ENCODE measurements at regions not wholly inside any gene's neighbourhood (a gene's known extent, or its start where the extent isn't known, plus 50 kb on each side); places are given as distances from the start of the nearest gene placed in this dataset.

DNA sequence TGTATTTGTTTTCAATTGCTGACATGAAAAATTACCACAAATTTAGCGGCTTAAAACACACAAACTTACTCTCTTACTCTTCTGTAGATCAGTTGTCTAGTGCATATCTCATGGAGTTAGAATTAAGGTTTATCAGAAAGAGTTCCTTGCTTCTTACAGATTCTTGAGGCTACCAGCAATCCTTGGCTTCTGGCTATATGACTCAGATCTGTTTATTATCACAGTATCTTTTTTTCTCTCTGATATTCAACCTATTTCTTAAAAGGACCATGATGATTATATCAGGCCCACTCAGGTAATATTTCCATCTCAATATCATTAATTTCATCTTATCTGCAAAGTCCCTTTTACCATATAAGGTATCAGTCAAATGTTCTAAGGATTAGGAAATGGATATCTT, 263.5 kb upstream of the BCHE start:
- no peak for TF ChIP-seq CTCF (IDR thresholded peaks at IDR 0.05)
- TF ChIP-seq POLR2A (IDR thresholded peaks at IDR 0.05) = no peak
- no peaks in the 10 kb centered on the region for H3K27me3 ChIP-seq
- ATAC-seq = no peak
- no peak overlapping the region for H3K4me3 ChIP-seq
- H3K27ac ChIP-seq = no peak overlapping the region
- WGBS, 2 donors = 73 to 74% methylated on average over 1 of the region's 1 CpG
- H3K36me3 ChIP-seq (replicated peaks in 1 of 2; ENCODE audit: insufficient read depth in 1 of 2, low read depth in 2 of 2) = no peaks in the 10 kb centered on the region
- no peak for DNase-seq
- no peaks in the 10 kb centered on the region for H3K9me3 ChIP-seq
- intact Hi-C loops (cut with DNase I) = no loop called here
- H3K4me1 ChIP-seq = no peaks in the 10 kb centered on the region

DNA sequence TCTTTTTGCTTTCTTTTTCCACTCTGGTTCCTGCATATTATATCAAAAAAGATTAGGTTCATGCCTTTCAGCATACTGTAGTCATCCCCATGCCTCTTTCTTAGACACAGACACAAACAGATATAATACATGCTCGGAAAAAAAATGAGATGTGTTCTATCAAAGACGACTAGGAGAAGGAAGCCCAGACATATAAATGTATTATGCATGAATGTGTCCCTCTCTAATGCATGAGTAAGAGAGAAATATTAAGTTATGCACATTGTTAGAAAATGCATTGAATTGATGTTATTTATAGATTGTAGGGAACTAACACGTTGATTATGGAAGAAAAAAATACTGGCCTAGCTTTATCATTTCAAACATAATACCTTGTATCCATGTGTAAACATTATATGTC, 252.4 kb upstream of the BCHE start:
- Histone ChIP-seq H3K9me3 (no peaks in the 10 kb centered on the region), H3K4me3 (no peak overlapping the region), H3K36me3 (replicated peaks in 1 of 2; ENCODE audit: insufficient read depth in 1 of 2, low read depth in 2 of 2) (no peaks in the 10 kb centered on the region), H3K27ac (no peak overlapping the region), H3K4me1 (no peaks in the 10 kb centered on the region), H3K27me3 (no peaks in the 10 kb centered on the region)
- TF ChIP-seq CTCF (IDR thresholded peaks at IDR 0.05) = no peak
- no peak for TF ChIP-seq POLR2A (IDR thresholded peaks at IDR 0.05)
- 64 to 67% methylated on average over 3 of the region's 3 CpGs for WGBS, 2 donors
- intact Hi-C loops (cut with DNase I) = no loop called here
- no peak for ATAC-seq
- no peak for DNase-seq

- H3K27me3 ChIP-seq = no peaks in the 10 kb centered on the region
- no peak overlapping the region for H3K27ac ChIP-seq
- intact Hi-C loops (cut with DNase I) = no loop called here
- TF ChIP-seq POLR2A (IDR thresholded peaks at IDR 0.05) (no peak), CTCF (IDR thresholded peaks at IDR 0.05) (no peak)
- DNase-seq (no peak), ATAC-seq (no peak)
- no peaks in the 10 kb centered on the region for H3K4me1 ChIP-seq
- WGBS, 2 donors = 83 to 88% methylated on average over 4 of the region's 4 CpGs
- no peaks in the 10 kb centered on the region for H3K36me3 ChIP-seq (replicated peaks in 1 of 2; ENCODE audit: insufficient read depth in 1 of 2, low read depth in 2 of 2)
- H3K9me3 ChIP-seq = no peaks in the 10 kb centered on the region
- no peak overlapping the region for H3K4me3 ChIP-seq
Observed at GRCh38 chr3:166085164-166085856, 248.1 kb upstream of the BCHE start.

DNA sequence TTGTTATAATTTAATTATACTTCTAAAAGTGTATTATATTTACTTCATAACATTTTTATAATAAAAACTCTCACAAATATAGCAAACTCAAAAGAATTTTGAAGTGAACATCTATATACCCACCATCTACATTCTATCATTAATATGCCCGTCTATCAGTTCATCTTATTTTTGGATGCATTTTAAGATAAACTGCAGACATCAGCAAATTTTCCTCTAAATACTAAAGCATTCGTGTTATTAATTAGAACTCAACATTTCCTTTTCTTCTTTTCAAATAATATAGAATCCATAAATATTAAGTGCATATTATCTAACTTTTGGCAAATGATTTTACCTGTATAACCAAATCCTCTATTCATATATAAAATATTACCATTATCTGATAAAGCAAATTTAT, 242.9 kb upstream of the BCHE start:
- no peaks in the 10 kb centered on the region for H3K9me3 ChIP-seq
- no peak overlapping the region for H3K27ac ChIP-seq
- H3K27me3 ChIP-seq = no peaks in the 10 kb centered on the region
- WGBS, 2 donors = 70 to 77% methylated on average over 2 of the region's 2 CpGs
- DNase-seq = no peak
- H3K4me3 ChIP-seq = no peak overlapping the region
- TF ChIP-seq CTCF (IDR thresholded peaks at IDR 0.05) (no peak), POLR2A (IDR thresholded peaks at IDR 0.05) (no peak)
- intact Hi-C loops (cut with DNase I) = no loop called here
- no peak for ATAC-seq
- H3K36me3 ChIP-seq (replicated peaks in 1 of 2; ENCODE audit: insufficient read depth in 1 of 2, low read depth in 2 of 2) = no peaks in the 10 kb centered on the region
- H3K4me1 ChIP-seq = no peaks in the 10 kb centered on the region

DNA sequence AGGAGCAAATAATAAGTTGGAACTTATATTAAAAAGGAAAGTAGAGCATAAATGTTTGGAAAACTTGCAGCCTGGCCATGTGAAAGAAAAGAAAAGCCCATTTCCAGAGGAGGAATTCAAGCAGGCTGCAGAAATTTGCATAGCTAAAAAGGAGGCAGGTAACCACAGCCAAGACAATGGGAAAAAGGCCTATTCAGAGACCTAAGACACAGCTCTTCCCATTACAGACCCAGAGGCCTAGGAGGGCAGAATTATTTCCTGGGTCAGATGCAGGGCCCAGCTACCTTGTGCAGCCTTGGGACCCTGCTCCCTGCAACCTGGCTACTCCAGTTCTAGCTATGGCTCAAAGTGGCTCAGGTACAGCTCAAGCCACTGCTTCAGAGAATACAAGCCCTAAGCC, 234.6 kb upstream of the BCHE start:
- TF ChIP-seq CTCF (IDR thresholded peaks at IDR 0.05) (no peak), POLR2A (IDR thresholded peaks at IDR 0.05) (no peak)
- no peak overlapping the region for H3K4me3 ChIP-seq
- no peaks in the 10 kb centered on the region for H3K27me3 ChIP-seq
- H3K9me3 ChIP-seq = no peaks in the 10 kb centered on the region
- no peaks in the 10 kb centered on the region for H3K4me1 ChIP-seq
- intact Hi-C loops (cut with DNase I) = no loop called here
- no peak for ATAC-seq
- DNase-seq = no peak
- no peaks in the 10 kb centered on the region for H3K36me3 ChIP-seq (replicated peaks in 1 of 2; ENCODE audit: insufficient read depth in 1 of 2, low read depth in 2 of 2)
- no peak overlapping the region for H3K27ac ChIP-seq

Measured in body of pancreas (tissue), 4 donors.